Vagina (tissue), 2 donors: ENCODE measurements at regions not wholly inside any gene's neighbourhood (a gene's known extent, or its start where the extent isn't known, plus 50 kb on each side); places are given as distances from the start of the nearest gene placed in this dataset.
"Not testable (repeated sequence)": the region's sequence is repeated elsewhere in the genome, so short reads cannot be mapped to it uniquely, and the experiment has no call there.

Source experiments
- DNase-seq, 2 donors: peaks; one replicate each; pipeline ENCODE4 v3.0.0-alpha.2; 2017; ENCODE audit errors: extremely low spot score in 2 of 2
- H3K27ac ChIP-seq: fragments of 200-600 bp; sonication (generic); one replicate; pipeline ENCODE4 v1.5.1; 2019
- H3K27me3 ChIP-seq: fragments of 200-600 bp; sonication (generic); one replicate; pipeline ENCODE4 v1.5.1; 2019
- H3K36me3 ChIP-seq, 2 donors: fragments of 200-600 bp; sonication (generic); one replicate each; pipeline ENCODE4 v1.5.1; 2017 to 2019
- H3K4me1 ChIP-seq: fragments of 200-600 bp; sonication (generic); one replicate; pipeline ENCODE4 v1.5.1; 2019
- H3K4me3 ChIP-seq, 2 donors: fragments of 200-600 bp; sonication (generic); 1 replicate in 1 of 2; 2 replicates in 1 of 2; pipeline ENCODE4 v1.5.1; 2016 to 2019
- H3K9me3 ChIP-seq: fragments of 200-600 bp; sonication (generic); one replicate; pipeline ENCODE4 v1.5.1; 2019
- POLR2A ChIP-seq, 2 donors: fragments of 450-650 bp; IDR thresholded peaks; one replicate each; pipeline ENCODE4 v1.6.1; 2017; ENCODE audit warnings: antibody characterized with exemption in 2 of 2, mild to moderate bottlenecking in 2 of 2, moderate library complexity in 2 of 2
- POLR2AphosphoS5 ChIP-seq, 2 donors: sonication (generic); formaldehyde crosslinking; IDR thresholded peaks; one replicate each; pipeline ENCODE4 v1.9.0; 2017; ENCODE audit warnings: antibody characterized with exemption in 2 of 2, mild to moderate bottlenecking in 2 of 2, low read depth in 1 of 2; ENCODE audit not compliant: insufficient read depth in 1 of 2
- intact Hi-C: fragments of 100-400 bp; cut with DNase I; formaldehyde crosslinking; loops from one replicate; pipeline ENCODE4 v1.15.1; 2023
- TF ChIP-seq, protein P1 (sequence below), 3 experiments: fragments of 450-650 bp in 2 of 3; fragments of 200-600 bp in 1 of 3; sonication (generic) in 1 of 3; IDR thresholded peaks; one replicate each; pipeline ENCODE4 v1.5.1; 2017 to 2019; ENCODE audit warnings: antibody characterized with exemption in 3 of 3, mild to moderate bottlenecking in 2 of 3, moderate library complexity in 2 of 3

DNA sequence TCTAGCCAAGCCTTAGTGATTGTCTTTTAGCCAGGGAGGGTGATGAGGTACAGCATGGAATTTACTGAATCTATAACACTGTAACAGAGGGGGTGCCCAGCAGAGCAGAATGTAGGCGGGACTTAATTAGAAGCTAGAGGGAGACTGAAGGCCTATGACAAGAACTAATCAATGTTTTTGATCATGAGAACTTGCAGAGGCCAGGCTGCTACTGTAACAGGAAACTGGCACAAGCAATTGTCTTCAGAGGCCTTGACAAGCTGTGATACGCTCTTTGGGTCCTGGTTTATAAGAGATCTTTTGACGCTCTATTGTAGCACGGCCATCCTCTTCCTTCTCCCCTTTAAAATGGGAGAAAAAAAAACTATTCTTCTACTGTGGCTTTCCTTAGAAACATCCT lies 1297.3 kb downstream of the JRKL start:
- TF ChIP-seq POLR2AphosphoS5 (IDR thresholded peaks at IDR 0.05; ENCODE audit: insufficient read depth in 1 of 2, low read depth in 1 of 2) (no peak), POLR2A (IDR thresholded peaks at IDR 0.05) (no peak)
- TF ChIP-seq, protein P1, sequence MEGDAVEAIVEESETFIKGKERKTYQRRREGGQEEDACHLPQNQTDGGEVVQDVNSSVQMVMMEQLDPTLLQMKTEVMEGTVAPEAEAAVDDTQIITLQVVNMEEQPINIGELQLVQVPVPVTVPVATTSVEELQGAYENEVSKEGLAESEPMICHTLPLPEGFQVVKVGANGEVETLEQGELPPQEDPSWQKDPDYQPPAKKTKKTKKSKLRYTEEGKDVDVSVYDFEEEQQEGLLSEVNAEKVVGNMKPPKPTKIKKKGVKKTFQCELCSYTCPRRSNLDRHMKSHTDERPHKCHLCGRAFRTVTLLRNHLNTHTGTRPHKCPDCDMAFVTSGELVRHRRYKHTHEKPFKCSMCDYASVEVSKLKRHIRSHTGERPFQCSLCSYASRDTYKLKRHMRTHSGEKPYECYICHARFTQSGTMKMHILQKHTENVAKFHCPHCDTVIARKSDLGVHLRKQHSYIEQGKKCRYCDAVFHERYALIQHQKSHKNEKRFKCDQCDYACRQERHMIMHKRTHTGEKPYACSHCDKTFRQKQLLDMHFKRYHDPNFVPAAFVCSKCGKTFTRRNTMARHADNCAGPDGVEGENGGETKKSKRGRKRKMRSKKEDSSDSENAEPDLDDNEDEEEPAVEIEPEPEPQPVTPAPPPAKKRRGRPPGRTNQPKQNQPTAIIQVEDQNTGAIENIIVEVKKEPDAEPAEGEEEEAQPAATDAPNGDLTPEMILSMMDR (IDR thresholded peaks at IDR 0.05): no peak
- Histone ChIP-seq H3K9me3 (no peaks in the 10 kb centered on the region), H3K4me3 (no peak overlapping the region), H3K27me3 (no peaks in the 10 kb centered on the region), H3K27ac (no peak overlapping the region), H3K4me1 (no peaks in the 10 kb centered on the region), H3K36me3 (no peaks in the 10 kb centered on the region)
- intact Hi-C loops: no loop called here
- no peak for DNase-seq

DNA sequence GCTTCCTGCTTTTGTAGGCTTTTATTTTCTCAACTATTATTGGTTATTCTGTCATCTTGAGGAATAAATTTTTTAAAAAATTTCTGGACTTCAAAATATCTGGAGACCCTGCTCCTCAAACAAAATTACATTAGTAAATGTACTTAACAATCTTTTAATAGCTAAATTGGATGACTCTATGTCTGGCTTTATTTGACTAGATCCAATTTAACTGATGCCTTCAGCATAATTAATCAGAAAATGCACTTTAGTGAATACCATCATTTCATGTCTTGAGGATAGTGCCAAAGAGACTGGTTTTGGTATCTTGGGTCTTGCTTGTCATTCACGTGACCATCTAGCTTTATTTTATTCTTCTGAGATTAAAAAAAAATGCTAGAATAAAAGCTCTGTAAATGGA lies 1301.2 kb downstream of the JRKL start:
- no peak for DNase-seq
- intact Hi-C loops: no loop called here
- Histone ChIP-seq H3K4me3 (no peak overlapping the region), H3K36me3 (no peaks in the 10 kb centered on the region), H3K9me3 (no peaks in the 10 kb centered on the region), H3K27ac (no peak overlapping the region), H3K27me3 (no peaks in the 10 kb centered on the region), H3K4me1 (no peaks in the 10 kb centered on the region)
- TF ChIP-seq POLR2AphosphoS5 (IDR thresholded peaks at IDR 0.05; ENCODE audit: insufficient read depth in 1 of 2, low read depth in 1 of 2) (no peak), POLR2A (IDR thresholded peaks at IDR 0.05) (no peak)
- TF ChIP-seq, protein P1 (IDR thresholded peaks at IDR 0.05): no peak

DNA sequence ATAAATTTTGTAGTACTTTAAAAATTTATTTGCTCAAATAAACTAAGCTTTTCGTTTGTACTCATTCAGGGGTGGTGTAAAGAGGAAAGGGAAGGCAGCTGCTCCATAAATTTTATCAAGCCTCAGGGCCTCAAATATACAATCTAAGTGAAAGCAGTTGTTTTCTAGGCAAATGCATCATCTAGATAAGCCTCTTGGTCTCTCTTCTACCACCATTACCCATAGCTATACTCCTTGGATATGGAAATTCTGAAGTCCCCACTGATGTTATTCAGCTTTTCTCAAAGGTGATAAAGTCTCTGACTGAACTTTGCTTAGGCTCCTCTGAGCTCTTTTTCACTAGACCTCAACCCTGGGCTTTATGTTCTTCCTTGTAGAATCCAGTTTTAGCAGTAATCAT lies 1313.1 kb downstream of the JRKL start:
- intact Hi-C loops: no loop called here
- H3K4me3 ChIP-seq: no peak overlapping the region
- no peaks in the 10 kb centered on the region for H3K36me3 ChIP-seq
- TF ChIP-seq, protein P1 (IDR thresholded peaks at IDR 0.05): no peak
- TF ChIP-seq POLR2A (IDR thresholded peaks at IDR 0.05) (no peak), POLR2AphosphoS5 (IDR thresholded peaks at IDR 0.05; ENCODE audit: insufficient read depth in 1 of 2, low read depth in 1 of 2) (no peak)
- no peaks in the 10 kb centered on the region for H3K4me1 ChIP-seq
- H3K27me3 ChIP-seq: no peaks in the 10 kb centered on the region
- no peak for DNase-seq
- no peak overlapping the region for H3K27ac ChIP-seq
- H3K9me3 ChIP-seq: no peaks in the 10 kb centered on the region

DNA sequence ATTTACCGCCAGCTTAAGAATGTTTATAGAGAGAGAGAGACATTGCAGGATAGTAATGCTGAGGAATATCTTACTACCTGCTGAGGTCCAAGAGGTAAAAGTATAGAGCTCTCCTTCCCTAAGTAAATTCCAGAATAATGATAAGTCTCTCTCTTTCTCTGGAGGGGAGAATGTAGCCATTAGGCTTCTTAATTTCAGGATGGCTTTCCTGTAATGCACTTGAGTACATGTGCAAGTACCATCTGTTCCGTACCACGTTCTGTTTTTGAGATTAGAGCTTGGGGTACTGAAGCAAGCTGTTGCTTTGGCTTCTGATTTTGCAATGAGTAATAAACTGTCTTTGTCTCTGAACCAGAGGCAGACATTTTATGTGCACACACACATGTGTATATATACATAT lies 1314.0 kb downstream of the JRKL start:
- no peaks in the 10 kb centered on the region for H3K4me1 ChIP-seq
- H3K36me3 ChIP-seq: no peaks in the 10 kb centered on the region
- no peak for DNase-seq
- intact Hi-C loops: no loop called here
- H3K4me3 ChIP-seq: no peak overlapping the region
- no peaks in the 10 kb centered on the region for H3K27me3 ChIP-seq
- TF ChIP-seq POLR2AphosphoS5 (IDR thresholded peaks at IDR 0.05; ENCODE audit: insufficient read depth in 1 of 2, low read depth in 1 of 2) (no peak), POLR2A (IDR thresholded peaks at IDR 0.05) (no peak)
- TF ChIP-seq, protein P1 (IDR thresholded peaks at IDR 0.05): no peak
- no peaks in the 10 kb centered on the region for H3K9me3 ChIP-seq
- no peak overlapping the region for H3K27ac ChIP-seq

DNA sequence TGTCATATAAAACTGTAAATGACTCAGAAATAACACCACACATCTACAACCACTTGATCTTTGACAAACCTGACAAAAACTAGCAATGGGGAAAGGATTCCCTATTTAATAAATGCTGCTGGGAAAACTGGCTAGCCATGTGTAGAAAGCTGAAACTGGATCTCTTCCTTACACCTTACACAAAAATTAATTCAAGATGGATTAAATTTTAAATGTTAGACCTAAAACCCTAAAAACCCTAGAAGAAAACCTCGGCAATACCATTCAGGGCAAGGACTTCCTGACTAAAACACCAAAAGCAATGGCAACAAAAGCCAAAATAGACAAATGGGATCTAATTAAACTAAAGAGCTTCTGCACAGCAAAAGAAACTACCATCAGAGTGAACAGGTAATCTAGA lies 1315.3 kb upstream of the CNTN5 start:
- H3K4me1 ChIP-seq, H3K36me3 ChIP-seq, DNase-seq, H3K9me3 ChIP-seq, H3K27ac ChIP-seq, intact Hi-C loops, H3K4me3 ChIP-seq, H3K27me3 ChIP-seq: not testable (repeated sequence)

DNA sequence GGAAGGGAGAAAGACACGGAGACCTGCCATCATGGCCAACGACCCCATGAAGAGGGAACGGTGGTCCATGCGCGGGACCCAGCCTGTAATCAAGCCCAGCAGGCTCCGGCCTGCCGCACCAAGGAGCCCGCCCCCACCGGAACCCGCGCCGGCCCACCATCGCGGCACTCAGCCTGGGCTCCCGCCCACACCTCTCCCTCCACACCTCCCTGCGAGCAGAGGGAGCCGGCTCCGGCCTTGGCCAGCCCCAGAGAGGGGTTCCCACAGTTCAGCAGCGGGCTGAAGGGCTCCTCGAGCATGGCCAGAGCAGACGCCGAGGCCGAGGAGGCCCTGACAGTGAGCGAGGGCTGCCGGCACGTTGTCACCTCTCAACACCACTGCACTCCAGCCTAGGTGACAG lies 1302.8 kb upstream of the CNTN5 start:
- Histone ChIP-seq H3K4me3 (no peak overlapping the region), H3K27me3 (no peaks in the 10 kb centered on the region), H3K27ac (no peak overlapping the region), H3K9me3 (no peaks in the 10 kb centered on the region), H3K36me3 (no peaks in the 10 kb centered on the region), H3K4me1 (no peaks in the 10 kb centered on the region)
- TF ChIP-seq, protein P1 (IDR thresholded peaks at IDR 0.05): no peak
- TF ChIP-seq POLR2A (IDR thresholded peaks at IDR 0.05) (no peak), POLR2AphosphoS5 (IDR thresholded peaks at IDR 0.05; ENCODE audit: insufficient read depth in 1 of 2, low read depth in 1 of 2) (no peak)
- DNase-seq: no peak
- intact Hi-C loops: no loop called here
